ENCODE measurements at regions not wholly inside any gene's neighbourhood (a gene's known extent, or its start where the extent isn't known, plus 50 kb on each side); places are given as distances from the start of the nearest gene placed in this dataset. TPM values are rescaled to one million over a fixed set of nuclear protein-coding genes. Genes with fewer than 3 reads are reported as not detected.

- H3K4me3 Mint-ChIP-seq, result no peak overlapping the region
- WGBS (ENCODE audit: insufficient coverage), result no CpG with 5 or more reads among the region's 1 CpG
- H3K4me1 ChIP-seq (ENCODE audit: control insufficient read depth in 1 of 2, insufficient read depth in 2 of 2, low read length in 2 of 2), result no peaks in the 10 kb centered on the region
- no peaks in the 10 kb centered on the region for H4K20me1 ChIP-seq (ENCODE audit: insufficient read depth, low read length)
- peaks cover 3 to 28% (median 7%) of the 10 kb centered on the region in 7 donors for H3K9me3 Mint-ChIP-seq
- peaks cover 0 to 4% (median 0%) of the 10 kb centered on the region in 3 donors for H3K27me3 Mint-ChIP-seq (ENCODE audit: low read depth in 3 of 3)
- peaks cover 6 to 15% of the 10 kb centered on the region in 2 donors for H3K9me3 ChIP-seq (replicated peaks in 1 of 2; ENCODE audit: control insufficient read depth in 1 of 2, insufficient read depth in 1 of 2, low read length in 2 of 2)
- H3K79me2 ChIP-seq (ENCODE audit: insufficient read depth, low read length), result no peaks in the 10 kb centered on the region
- H3K9ac ChIP-seq (ENCODE audit: insufficient read depth, low read length, poor library complexity, severe bottlenecking), result no peak overlapping the region
- H3K27ac Mint-ChIP-seq, result no peak overlapping the region
- no peak overlapping the region for H3K27ac ChIP-seq (ENCODE audit: low read depth in 1 of 2, low read length in 2 of 2)
- TF ChIP-seq CTCF (IDR thresholded peaks at IDR 0.05), result no peak
- no peaks in the 10 kb centered on the region for H3K36me3 Mint-ChIP-seq
- no peaks in the 10 kb centered on the region for H3K4me1 Mint-ChIP-seq
- no peak overlapping the region for H3K4me3 ChIP-seq (replicated peaks in 1 of 3; ENCODE audit: low read depth in 2 of 3, low read length in 3 of 3)
- no peaks in the 10 kb centered on the region for H3K27me3 ChIP-seq (ENCODE audit: control insufficient read depth in 2 of 2, insufficient read depth in 2 of 2, low read length in 2 of 2)
- H3K4me2 ChIP-seq (replicated peaks; ENCODE audit: extremely low read depth, low read length, poor library complexity, severe bottlenecking), result no peak overlapping the region
- no peak for DNase-seq
- intact Hi-C loops (cut with micrococcal nuclease), result no loop called here
- no peaks in the 10 kb centered on the region for H3K36me3 ChIP-seq (replicated peaks in 1 of 2; ENCODE audit: control insufficient read depth in 1 of 2, insufficient read depth in 2 of 2, low read length in 2 of 2)
- no peak overlapping the region for H2AFZ ChIP-seq (ENCODE audit: insufficient read depth, low read depth, low read length, poor library complexity, severe bottlenecking)
Measured at GRCh38 chr2:33652830-33653229, 53.7 kb upstream of the FAM98A start.

GRCh38 chr2:33650171-33650570 lies 51.1 kb upstream of the FAM98A start:
- H3K4me3 ChIP-seq (replicated peaks in 1 of 3; ENCODE audit: low read depth in 2 of 3, low read length in 3 of 3), result no peak overlapping the region
- no peaks in the 10 kb centered on the region for H4K20me1 ChIP-seq (ENCODE audit: insufficient read depth, low read length)
- no peak for TF ChIP-seq CTCF (IDR thresholded peaks at IDR 0.05)
- H3K9me3 ChIP-seq (replicated peaks in 1 of 2; ENCODE audit: control insufficient read depth in 1 of 2, insufficient read depth in 1 of 2, low read length in 2 of 2), result peaks cover 0 to 13% of the 10 kb centered on the region in 2 donors
- peaks cover 2 to 19% (median 8%) of the 10 kb centered on the region in 7 donors for H3K9me3 Mint-ChIP-seq
- no peak overlapping the region for H2AFZ ChIP-seq (ENCODE audit: insufficient read depth, low read depth, low read length, poor library complexity, severe bottlenecking)
- WGBS (ENCODE audit: insufficient coverage), result no CpG with 5 or more reads among the region's 1 CpG
- no peak overlapping the region for H3K4me2 ChIP-seq (replicated peaks; ENCODE audit: extremely low read depth, low read length, poor library complexity, severe bottlenecking)
- H3K4me3 Mint-ChIP-seq, result no peak overlapping the region
- no peaks in the 10 kb centered on the region for H3K79me2 ChIP-seq (ENCODE audit: insufficient read depth, low read length)
- H3K36me3 Mint-ChIP-seq, result no peaks in the 10 kb centered on the region
- no peaks in the 10 kb centered on the region for H3K36me3 ChIP-seq (replicated peaks in 1 of 2; ENCODE audit: control insufficient read depth in 1 of 2, insufficient read depth in 2 of 2, low read length in 2 of 2)
- H3K27me3 ChIP-seq (ENCODE audit: control insufficient read depth in 2 of 2, insufficient read depth in 2 of 2, low read length in 2 of 2), result no peaks in the 10 kb centered on the region
- intact Hi-C loops (cut with micrococcal nuclease), result no loop called here
- H3K27me3 Mint-ChIP-seq (ENCODE audit: low read depth in 3 of 3), result peaks cover 0 to 4% (median 0%) of the 10 kb centered on the region in 3 donors
- no peak overlapping the region for H3K9ac ChIP-seq (ENCODE audit: insufficient read depth, low read length, poor library complexity, severe bottlenecking)
- no peaks in the 10 kb centered on the region for H3K4me1 Mint-ChIP-seq
- no peak overlapping the region for H3K27ac ChIP-seq (ENCODE audit: low read depth in 1 of 2, low read length in 2 of 2)
- H3K27ac Mint-ChIP-seq, result no peak overlapping the region
- DNase-seq, result no peak
- H3K4me1 ChIP-seq (ENCODE audit: control insufficient read depth in 1 of 2, insufficient read depth in 2 of 2, low read length in 2 of 2), result no peaks in the 10 kb centered on the region

Small RNA genes in the stretch of these regions (small RNA-seq; reads per million reads assigned to genes)
- gene AC013442.1 (ENCODE audit: insufficient read length, low read depth) (not detected), gene AC083939.1 (ENCODE audit: insufficient read length, low read depth) (not detected), gene MIR548AD (ENCODE audit: insufficient read length, low read depth) (not detected), gene RNU6-1117P (ENCODE audit: insufficient read length, low read depth) (not detected)

Data from CD14-positive monocyte (primary cell).